ENCODE measurements at regions not wholly inside any gene's neighbourhood (a gene's known extent, or its start where the extent isn't known, plus 50 kb on each side); places are given as distances from the start of the nearest gene placed in this dataset.
A peak's percentile ranks its signal among the peaks of the same experiment; 100 is the strongest.

DNA sequence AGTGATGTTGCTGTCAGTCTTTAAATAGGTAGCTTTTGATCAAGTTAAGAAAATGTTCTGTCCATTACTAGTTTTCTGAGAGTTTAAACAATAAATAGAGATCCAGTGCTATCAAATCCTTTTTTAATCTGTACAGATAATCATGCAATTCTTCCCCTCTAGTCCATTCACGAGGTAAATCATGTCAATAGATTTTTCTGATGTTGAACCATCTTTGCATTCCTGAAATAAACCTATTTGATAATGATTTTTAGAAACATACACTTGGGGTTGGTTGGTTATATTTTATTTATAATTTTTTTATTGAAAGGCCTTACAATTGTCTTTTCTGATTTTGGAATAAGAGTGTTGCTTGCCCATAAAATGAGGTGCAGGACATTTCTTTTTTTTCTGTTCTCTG is 95.0 kb downstream of the FAM53A start:
- peaks cover 16% of the 10 kb centered on the region for H3K36me3 Mint-ChIP-seq (ENCODE audit: unreplicated experiment)
- H3K27me3 Mint-ChIP-seq (ENCODE audit: unreplicated experiment): peaks cover 5% of the 10 kb centered on the region
- DNase-seq: no peak
- TF ChIP-seq, protein P1, sequence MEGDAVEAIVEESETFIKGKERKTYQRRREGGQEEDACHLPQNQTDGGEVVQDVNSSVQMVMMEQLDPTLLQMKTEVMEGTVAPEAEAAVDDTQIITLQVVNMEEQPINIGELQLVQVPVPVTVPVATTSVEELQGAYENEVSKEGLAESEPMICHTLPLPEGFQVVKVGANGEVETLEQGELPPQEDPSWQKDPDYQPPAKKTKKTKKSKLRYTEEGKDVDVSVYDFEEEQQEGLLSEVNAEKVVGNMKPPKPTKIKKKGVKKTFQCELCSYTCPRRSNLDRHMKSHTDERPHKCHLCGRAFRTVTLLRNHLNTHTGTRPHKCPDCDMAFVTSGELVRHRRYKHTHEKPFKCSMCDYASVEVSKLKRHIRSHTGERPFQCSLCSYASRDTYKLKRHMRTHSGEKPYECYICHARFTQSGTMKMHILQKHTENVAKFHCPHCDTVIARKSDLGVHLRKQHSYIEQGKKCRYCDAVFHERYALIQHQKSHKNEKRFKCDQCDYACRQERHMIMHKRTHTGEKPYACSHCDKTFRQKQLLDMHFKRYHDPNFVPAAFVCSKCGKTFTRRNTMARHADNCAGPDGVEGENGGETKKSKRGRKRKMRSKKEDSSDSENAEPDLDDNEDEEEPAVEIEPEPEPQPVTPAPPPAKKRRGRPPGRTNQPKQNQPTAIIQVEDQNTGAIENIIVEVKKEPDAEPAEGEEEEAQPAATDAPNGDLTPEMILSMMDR (IDR thresholded peaks at IDR 0.05; ENCODE audit: partially characterized antibody, unreplicated experiment): no peak
- no peaks in the 10 kb centered on the region for H3K4me1 Mint-ChIP-seq (ENCODE audit: low read depth, unreplicated experiment)
- H3K9me3 Mint-ChIP-seq (ENCODE audit: unreplicated experiment): peaks cover 6% of the 10 kb centered on the region
- H3K4me3 Mint-ChIP-seq (ENCODE audit: unreplicated experiment): no peak overlapping the region
- no peak overlapping the region for H3K27ac Mint-ChIP-seq (ENCODE audit: unreplicated experiment)

DNA sequence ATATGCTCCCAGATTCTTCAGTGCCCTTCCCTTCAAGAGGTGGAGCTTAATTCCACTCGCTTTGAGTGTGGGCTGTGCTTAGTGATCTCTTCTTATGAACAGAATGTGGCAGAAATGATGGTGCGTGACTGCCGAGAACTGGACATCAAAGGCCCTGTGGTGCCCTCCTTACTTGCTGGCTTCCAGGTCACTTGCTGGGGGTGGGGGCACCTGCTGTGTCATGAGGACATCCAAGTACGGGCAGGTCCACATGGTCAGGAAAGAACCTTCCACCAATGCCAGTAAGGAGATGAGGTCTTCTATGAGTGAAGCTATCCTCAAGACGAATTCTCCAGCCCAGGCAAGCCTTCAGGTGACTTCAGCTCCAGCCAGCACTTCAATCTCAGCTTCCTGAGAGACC is 95.8 kb downstream of the FAM53A start:
- no peak for DNase-seq
- Mint-ChIP-seq H3K9me3 (ENCODE audit: unreplicated experiment) (peaks cover 11% of the 10 kb centered on the region), H3K4me1 (ENCODE audit: low read depth, unreplicated experiment) (no peaks in the 10 kb centered on the region), H3K27ac (ENCODE audit: unreplicated experiment) (no peak overlapping the region), H3K27me3 (ENCODE audit: unreplicated experiment) (peaks cover 9% of the 10 kb centered on the region), H3K36me3 (ENCODE audit: unreplicated experiment) (peaks cover 22% of the 10 kb centered on the region), H3K4me3 (ENCODE audit: unreplicated experiment) (no peak overlapping the region)
- TF ChIP-seq, protein P1 (IDR thresholded peaks at IDR 0.05; ENCODE audit: partially characterized antibody, unreplicated experiment): no peak

DNA sequence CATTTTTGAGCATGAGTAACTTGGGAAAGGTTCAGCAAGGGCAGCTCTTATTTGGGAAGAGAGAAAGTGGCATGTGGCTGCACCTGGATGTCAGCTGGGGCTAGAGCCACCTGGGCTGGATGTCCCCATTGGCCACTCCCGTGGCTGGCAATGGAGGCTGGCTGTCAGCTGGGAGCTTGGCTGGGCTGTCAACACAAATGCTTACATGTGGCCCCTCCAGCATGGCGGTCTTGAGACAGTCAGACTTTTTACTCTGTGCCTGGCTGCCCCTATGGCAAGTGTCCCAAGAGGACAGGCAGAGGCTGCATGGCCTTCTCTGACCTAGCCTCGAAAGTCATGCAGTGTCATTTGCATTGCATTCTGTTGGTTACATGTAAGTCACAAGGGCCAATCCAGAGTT is 99.6 kb downstream of the FAM53A start:
- peak; percentile 6 for DNase-seq
- H3K4me3 Mint-ChIP-seq (ENCODE audit: unreplicated experiment): no peak overlapping the region
- peaks cover 15% of the 10 kb centered on the region for H3K36me3 Mint-ChIP-seq (ENCODE audit: unreplicated experiment)
- no peak overlapping the region for H3K27ac Mint-ChIP-seq (ENCODE audit: unreplicated experiment)
- H3K4me1 Mint-ChIP-seq (ENCODE audit: low read depth, unreplicated experiment): no peaks in the 10 kb centered on the region
- peaks cover 9% of the 10 kb centered on the region for H3K27me3 Mint-ChIP-seq (ENCODE audit: unreplicated experiment)
- peaks cover 12% of the 10 kb centered on the region for H3K9me3 Mint-ChIP-seq (ENCODE audit: unreplicated experiment)
- TF ChIP-seq, protein P1 (IDR thresholded peaks at IDR 0.05; ENCODE audit: partially characterized antibody, unreplicated experiment): no peak

DNA sequence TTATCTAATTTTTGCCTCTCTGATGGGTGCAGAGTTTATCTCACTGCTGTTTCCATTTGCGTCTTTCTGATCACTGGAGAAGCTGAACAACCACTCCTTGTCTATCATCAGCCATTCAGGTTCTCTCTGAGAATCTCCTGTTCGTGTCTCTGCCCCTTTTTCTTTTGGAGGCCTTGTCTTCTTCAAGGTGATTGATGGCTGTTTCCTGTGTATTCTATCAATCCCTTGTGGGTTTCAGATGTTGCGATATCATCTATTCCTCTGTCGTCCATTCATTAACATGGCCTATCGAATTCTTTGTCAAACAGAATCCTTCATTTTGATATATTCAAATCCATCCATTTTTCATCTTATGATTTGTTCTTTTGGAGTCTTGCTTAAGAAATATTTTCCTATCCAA is 100.3 kb downstream of the FAM53A start:
- no peak for DNase-seq
- Mint-ChIP-seq H3K9me3 (ENCODE audit: unreplicated experiment) (peaks cover 12% of the 10 kb centered on the region), H3K27ac (ENCODE audit: unreplicated experiment) (no peak overlapping the region), H3K36me3 (ENCODE audit: unreplicated experiment) (peaks cover 12% of the 10 kb centered on the region), H3K27me3 (ENCODE audit: unreplicated experiment) (peaks cover 9% of the 10 kb centered on the region), H3K4me3 (ENCODE audit: unreplicated experiment) (no peak overlapping the region), H3K4me1 (ENCODE audit: low read depth, unreplicated experiment) (no peaks in the 10 kb centered on the region)
- TF ChIP-seq, protein P1 (IDR thresholded peaks at IDR 0.05; ENCODE audit: partially characterized antibody, unreplicated experiment): no peak

DNA sequence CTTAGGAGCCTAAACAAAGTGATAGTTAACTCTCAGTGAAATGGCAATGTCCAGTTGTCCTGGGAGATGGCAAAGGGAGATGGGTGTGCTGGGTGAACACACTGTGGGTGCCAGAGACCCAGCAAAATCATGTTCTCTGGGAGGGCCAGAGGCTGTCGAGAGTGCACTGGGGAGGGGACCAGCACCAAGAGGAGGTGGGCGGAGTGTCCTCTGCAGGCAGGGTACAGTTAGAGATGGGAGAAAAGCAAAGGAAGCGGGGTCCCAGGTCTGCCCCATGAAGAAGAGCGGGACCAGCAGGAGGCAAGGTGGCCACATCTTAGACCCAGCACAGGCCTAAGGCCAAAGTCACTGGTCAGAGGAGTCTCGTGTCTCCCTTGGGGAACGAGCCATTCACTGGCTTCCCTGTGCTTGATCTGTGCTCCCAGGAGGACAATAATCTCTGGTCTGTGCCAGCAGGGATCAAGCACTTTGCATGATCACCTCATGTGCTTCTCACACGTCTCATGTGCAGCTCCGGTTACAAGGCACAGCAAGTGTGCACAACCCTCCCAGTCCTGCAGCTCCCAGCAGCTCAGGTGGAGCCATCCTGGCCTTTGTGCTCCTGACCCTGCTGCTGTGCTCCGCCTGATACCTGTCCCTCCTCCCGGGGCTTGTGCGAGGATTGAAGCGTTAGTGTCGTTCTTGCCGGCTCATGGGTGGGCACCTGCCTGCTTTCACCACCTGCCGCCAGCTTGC is 100.9 kb downstream of the FAM53A start:
- TF ChIP-seq, protein P1 (IDR thresholded peaks at IDR 0.05; ENCODE audit: partially characterized antibody, unreplicated experiment): no peak
- Mint-ChIP-seq H3K27me3 (ENCODE audit: unreplicated experiment) (peaks cover 9% of the 10 kb centered on the region), H3K36me3 (ENCODE audit: unreplicated experiment) (peaks cover 9% of the 10 kb centered on the region), H3K27ac (ENCODE audit: unreplicated experiment) (no peak overlapping the region), H3K4me1 (ENCODE audit: low read depth, unreplicated experiment) (no peaks in the 10 kb centered on the region), H3K4me3 (ENCODE audit: unreplicated experiment) (no peak overlapping the region), H3K9me3 (ENCODE audit: unreplicated experiment) (peaks cover 12% of the 10 kb centered on the region)
- DNase-seq: peak; percentile 9
